ENCODE measurements at regions not wholly inside any gene's neighbourhood (a gene's known extent, or its start where the extent isn't known, plus 50 kb on each side); places are given as distances from the start of the nearest gene placed in this dataset.

DNA sequence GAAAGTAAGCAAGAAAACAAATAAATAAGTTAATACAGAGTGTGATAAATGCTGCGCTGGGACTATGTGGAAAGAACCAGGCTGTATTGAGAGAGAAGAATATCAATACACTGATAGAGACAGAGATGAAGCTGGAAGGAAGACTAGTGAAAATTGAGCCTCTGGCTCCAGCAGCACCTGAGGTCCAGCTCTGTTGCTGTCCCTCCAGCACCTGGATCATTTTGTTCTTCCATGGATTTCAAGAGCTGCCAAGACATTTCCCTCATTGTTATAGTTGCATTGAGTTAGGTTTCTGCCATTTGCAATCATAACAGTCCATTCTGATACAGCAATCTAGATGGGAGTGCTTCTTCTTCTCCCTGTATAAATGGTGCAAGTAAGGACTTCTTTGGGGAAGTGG, 242.7 kb upstream of the FGGY start:
- H3K27me3 ChIP-seq (ENCODE audit: control insufficient read depth, insufficient read depth, low read length), result no peaks in the 10 kb centered on the region
- DNase-seq (ENCODE audit: low read depth), result no peak
- TF ChIP-seq, protein P1, sequence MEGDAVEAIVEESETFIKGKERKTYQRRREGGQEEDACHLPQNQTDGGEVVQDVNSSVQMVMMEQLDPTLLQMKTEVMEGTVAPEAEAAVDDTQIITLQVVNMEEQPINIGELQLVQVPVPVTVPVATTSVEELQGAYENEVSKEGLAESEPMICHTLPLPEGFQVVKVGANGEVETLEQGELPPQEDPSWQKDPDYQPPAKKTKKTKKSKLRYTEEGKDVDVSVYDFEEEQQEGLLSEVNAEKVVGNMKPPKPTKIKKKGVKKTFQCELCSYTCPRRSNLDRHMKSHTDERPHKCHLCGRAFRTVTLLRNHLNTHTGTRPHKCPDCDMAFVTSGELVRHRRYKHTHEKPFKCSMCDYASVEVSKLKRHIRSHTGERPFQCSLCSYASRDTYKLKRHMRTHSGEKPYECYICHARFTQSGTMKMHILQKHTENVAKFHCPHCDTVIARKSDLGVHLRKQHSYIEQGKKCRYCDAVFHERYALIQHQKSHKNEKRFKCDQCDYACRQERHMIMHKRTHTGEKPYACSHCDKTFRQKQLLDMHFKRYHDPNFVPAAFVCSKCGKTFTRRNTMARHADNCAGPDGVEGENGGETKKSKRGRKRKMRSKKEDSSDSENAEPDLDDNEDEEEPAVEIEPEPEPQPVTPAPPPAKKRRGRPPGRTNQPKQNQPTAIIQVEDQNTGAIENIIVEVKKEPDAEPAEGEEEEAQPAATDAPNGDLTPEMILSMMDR (IDR thresholded peaks at IDR 0.05; ENCODE audit: insufficient read depth, low read length, poor library complexity, severe bottlenecking), result no peak
- H3K36me3 ChIP-seq (ENCODE audit: control insufficient read depth, insufficient read depth, low read length), result no peaks in the 10 kb centered on the region
- no peak overlapping the region for H3K4me3 ChIP-seq (ENCODE audit: low read depth, low read length)

DNA sequence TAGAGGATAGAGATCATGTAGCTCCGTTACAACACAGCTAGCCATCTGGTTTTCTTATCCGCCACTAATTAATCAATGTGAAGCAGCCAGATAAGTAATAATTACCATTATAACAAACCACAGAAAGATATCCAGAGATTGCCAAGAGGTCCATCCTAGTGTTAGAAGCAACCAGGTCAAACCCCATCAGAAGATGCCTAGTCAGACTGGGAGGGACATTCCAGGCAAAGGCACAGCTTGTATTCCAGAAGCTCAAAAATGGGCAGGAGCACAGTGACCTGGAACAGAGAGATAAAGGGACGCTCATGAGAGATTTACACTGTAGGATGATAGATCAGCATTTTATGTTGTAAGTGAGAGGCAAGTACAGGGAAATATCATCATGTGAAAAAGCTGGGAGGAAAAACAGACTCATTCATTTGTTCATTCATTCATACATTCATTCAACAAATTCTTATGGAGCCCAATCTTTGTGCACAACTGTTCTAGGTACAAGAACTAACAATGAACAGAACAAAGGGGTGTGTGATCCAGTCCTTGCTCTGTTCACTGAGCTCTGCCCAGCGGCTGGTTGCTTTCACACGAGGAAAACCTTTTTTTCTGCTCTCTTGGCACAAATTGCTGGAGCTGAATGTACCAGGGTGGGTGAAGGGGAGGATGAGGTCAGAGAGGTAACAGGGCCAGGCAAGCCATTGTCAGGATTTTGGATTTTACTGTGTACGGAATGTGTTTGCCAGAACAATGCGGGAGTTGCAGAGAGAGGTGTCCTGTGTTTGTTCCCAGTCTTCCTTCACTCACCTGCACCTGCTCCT, 240.8 kb upstream of the FGGY start:
- Histone ChIP-seq H3K36me3 (ENCODE audit: control insufficient read depth, insufficient read depth, low read length) (no peaks in the 10 kb centered on the region), H3K4me3 (ENCODE audit: low read depth, low read length) (no peak overlapping the region), H3K27me3 (ENCODE audit: control insufficient read depth, insufficient read depth, low read length) (no peaks in the 10 kb centered on the region)
- TF ChIP-seq, protein P1 (IDR thresholded peaks at IDR 0.05; ENCODE audit: insufficient read depth, low read length, poor library complexity, severe bottlenecking), result no peak
- no peak for DNase-seq (ENCODE audit: low read depth)

GRCh38 chr1:59057211-59057694, 239.6 kb upstream of the FGGY start:
- Histone ChIP-seq H3K36me3 (ENCODE audit: control insufficient read depth, insufficient read depth, low read length) (no peaks in the 10 kb centered on the region), H3K27me3 (ENCODE audit: control insufficient read depth, insufficient read depth, low read length) (no peaks in the 10 kb centered on the region), H3K4me3 (ENCODE audit: low read depth, low read length) (no peak overlapping the region)
- peak; percentile 56 for DNase-seq (ENCODE audit: low read depth)
- TF ChIP-seq, protein P1 (IDR thresholded peaks at IDR 0.05; ENCODE audit: insufficient read depth, low read length, poor library complexity, severe bottlenecking), result no peak

DNA sequence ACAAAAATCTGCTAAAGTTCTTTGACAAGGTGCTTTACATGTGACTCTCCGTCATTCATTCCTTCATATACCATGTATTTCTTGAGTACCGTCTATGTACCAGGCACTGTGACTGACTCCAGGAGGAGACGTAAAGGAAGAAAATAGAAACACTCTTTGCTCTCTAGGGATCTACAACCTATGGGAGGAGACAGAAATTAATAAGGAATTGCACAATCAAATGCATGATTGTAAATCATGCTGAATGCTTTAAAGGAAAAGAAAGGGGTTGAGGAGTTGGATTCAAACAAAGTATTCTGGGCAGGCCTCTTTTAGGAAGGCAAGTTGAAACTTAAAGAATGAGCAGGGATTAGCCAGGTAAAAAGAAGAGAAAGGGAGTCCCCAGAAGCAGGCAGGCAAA, 239.1 kb upstream of the FGGY start:
- H3K4me3 ChIP-seq (ENCODE audit: low read depth, low read length), result no peak overlapping the region
- no peaks in the 10 kb centered on the region for H3K36me3 ChIP-seq (ENCODE audit: control insufficient read depth, insufficient read depth, low read length)
- TF ChIP-seq, protein P1 (IDR thresholded peaks at IDR 0.05; ENCODE audit: insufficient read depth, low read length, poor library complexity, severe bottlenecking), result no peak
- H3K27me3 ChIP-seq (ENCODE audit: control insufficient read depth, insufficient read depth, low read length), result no peaks in the 10 kb centered on the region
- DNase-seq (ENCODE audit: low read depth), result no peak

DNA sequence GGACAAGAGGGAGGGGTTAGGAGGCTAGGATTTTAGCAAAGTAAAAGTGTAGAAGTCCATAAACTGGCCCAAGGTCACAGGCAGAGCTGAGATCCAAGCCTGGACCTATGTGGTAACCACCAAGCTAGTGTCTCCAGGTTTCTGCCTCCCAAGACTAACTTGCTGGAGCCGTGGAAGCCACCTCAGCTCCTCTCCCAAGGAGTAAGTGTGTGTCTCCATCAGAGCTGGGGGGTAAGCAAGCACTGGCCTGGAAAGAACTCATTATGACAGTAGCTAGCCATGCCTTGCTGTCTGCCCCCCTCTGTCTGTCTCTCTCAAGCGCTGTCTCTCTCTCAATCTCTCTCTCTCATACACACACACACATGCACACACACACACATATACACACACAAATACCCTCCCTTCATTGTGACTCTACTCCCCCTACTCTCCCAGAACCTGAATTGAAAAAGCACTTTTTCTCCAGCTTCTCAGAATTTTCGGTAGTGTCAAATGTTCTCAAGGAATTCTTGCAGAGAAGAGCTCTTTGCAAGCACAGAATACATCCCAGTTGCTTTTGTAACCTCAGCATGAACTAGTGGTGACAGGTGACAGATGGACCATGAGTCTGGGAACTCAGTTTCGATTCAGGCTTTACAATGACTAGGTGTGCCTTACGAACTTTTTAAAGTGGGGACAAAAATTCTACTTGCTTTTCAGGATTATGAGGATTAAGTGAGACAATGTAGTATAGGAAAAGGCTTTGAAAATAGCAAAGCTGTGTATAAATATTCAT, 238.0 kb upstream of the FGGY start:
- no peaks in the 10 kb centered on the region for H3K36me3 ChIP-seq (ENCODE audit: control insufficient read depth, insufficient read depth, low read length)
- DNase-seq (ENCODE audit: low read depth), result no peak
- H3K4me3 ChIP-seq (ENCODE audit: low read depth, low read length), result no peak overlapping the region
- TF ChIP-seq, protein P1 (IDR thresholded peaks at IDR 0.05; ENCODE audit: insufficient read depth, low read length, poor library complexity, severe bottlenecking), result no peak
- H3K27me3 ChIP-seq (ENCODE audit: control insufficient read depth, insufficient read depth, low read length), result no peaks in the 10 kb centered on the region

Data from kidney epithelial cell (primary cell).